GM19099 (cell line): ENCODE measurements at regions not wholly inside any gene's neighbourhood (a gene's known extent, or its start where the extent isn't known, plus 50 kb on each side); places are given as distances from the start of the nearest gene placed in this dataset.

Source experiments
- POLR2A ChIP-seq: IDR thresholded peaks from 3 replicates; pipeline ENCODE4 v1.6.1; 2011; ENCODE audit warnings: low read depth; ENCODE audit not compliant: insufficient read length; ENCODE audit errors: extremely low read depth

DNA sequence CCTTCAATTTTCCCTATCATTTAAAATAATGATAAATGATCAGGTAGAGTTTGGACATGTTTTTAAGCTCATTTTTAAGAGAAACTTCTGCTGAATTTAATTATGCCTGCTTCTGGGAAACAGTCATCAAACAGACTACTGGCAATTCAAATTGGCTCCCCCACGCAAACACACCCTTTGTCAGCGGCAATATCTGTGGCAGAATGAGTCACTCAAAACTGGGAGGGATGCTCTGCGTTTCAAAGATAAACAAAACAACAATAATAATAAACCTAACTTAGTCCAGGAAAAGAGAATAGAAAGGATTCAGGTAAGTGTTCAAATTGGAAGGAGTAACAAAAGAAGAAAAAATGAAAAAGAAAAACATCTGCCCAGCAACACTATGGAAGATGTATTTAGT lies 108.1 kb upstream of the ERCC4 start:
- no peak for TF ChIP-seq POLR2A

- TF ChIP-seq POLR2A, result no peak
Measured at GRCh38 chr16:13816701-13817100, 103.3 kb upstream of the ERCC4 start.

DNA sequence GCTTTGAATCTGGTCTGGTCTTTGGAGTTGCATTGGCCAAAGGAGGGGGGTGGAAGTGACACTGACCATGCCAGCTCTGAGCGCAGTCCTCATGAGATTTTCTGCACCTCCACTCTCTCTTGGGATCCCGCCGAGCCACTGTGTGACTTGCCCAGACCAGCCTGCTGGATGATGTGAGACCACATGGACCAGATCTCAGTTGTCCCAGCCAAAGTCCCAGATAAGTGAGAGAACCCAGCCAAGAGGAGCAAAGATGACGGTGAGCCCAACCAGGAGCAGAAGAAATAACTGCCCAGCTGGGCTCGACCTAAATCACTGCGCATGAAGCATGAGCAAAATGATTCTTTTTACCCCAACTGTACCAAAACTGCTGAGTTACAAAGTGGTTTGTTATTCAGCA lies 96.5 kb upstream of the ERCC4 start:
- no peak for TF ChIP-seq POLR2A

- TF ChIP-seq POLR2A, result no peak
Measured at GRCh38 chr16:13829697-13830299, 90.2 kb upstream of the ERCC4 start.

- TF ChIP-seq POLR2A, result no peak
Measured at GRCh38 chr16:13833515-13833914, 86.4 kb upstream of the ERCC4 start.

- TF ChIP-seq POLR2A, result no peak
Measured at GRCh38 chr16:13835387-13835786, 84.6 kb upstream of the ERCC4 start.

DNA sequence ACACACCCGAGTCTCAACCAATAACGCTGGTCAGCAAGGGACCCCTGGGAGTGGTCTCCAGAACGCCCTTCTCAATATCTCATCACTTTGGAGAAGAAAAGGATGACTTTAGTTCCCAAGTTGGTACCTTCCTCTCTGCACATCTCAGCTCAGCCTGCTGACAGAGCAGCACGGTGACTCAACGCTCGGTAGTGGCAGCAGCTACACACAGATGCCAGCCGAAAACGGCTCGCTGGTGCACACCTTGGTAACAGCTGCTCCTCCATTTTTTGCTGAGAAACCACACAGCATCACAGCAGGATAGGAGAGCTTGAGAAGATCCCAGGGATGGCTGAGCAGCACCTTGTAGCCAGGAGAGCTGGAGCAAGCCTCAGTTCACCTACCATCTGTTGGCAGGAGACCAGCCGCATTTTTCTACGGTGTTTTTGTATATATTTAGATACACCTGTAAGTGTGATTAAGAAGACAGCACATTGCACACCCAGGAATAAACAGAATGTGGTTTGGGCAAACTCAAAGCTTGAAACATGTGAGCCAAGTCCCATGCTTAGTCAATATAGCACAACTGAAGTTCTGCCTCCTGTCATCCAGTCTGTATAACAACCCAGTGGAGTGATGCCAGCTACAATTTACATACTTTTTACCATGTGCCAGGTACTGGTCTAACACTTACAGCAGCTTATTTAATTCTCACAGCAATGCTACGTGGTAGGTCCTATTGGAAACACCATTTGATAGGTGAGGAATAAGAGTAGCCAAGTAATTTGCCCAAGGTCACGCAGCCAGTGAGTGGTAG lies 83.8 kb upstream of the ERCC4 start:
- TF ChIP-seq POLR2A, result no peak

DNA sequence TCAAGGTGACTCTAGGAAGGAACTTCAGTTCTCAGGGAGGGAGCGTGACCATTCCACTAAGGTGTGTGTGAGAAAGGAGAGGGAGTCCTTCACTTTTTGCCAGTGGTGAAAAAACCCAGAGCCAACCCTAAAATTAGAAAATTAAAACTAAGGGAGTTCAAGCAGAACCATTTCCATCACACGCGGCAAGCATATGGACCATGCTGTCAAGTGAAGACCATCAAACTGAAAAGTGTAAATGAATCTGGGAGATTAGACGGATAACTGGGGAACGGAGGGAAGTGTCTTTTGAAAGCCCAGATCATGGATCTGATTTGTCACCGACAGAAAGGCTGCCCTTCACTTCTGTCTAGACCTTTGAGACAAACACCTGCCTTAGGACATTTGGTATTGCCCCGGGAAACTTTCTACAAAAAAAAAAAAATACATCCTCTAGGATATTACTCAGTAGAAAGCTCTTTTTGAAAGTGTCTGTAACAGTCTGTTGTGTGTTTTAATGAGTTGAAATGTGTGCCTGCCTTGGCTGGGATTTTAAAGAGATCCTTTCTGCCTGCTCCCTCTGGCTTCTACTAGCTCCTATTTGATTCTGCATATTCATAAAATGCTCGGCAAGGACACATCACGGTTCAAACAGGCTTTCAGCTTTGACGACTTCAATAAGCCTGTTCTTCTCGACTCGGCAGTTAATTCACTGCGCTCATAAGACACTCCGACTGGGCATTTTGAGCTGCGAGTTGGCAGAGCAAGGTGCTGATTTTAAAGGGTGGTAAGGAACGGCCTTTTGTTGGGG lies 81.4 kb upstream of the ERCC4 start:
- no peak for TF ChIP-seq POLR2A

- TF ChIP-seq POLR2A, result no peak
Measured at GRCh38 chr16:13839577-13839976, 80.4 kb upstream of the ERCC4 start.

DNA sequence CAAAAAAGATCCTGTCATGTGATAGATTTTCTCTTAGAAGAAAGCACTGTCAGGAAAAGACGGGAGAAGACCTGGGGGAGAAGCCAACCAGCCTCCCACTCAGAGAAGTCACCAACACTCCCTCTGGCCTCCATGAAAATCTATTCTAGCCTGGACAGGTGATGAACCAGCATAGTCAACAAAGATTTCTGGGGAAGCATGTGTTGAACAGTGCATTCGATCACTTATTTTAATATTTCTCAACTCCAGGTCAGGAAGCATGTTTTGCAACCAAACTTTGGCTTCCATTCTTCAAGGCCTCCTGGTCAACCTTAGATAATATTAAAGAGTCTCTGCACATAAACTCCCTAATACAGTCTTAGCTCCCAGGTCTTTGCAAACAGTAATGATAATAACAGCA lies 74.7 kb upstream of the ERCC4 start:
- TF ChIP-seq POLR2A, result no peak

DNA sequence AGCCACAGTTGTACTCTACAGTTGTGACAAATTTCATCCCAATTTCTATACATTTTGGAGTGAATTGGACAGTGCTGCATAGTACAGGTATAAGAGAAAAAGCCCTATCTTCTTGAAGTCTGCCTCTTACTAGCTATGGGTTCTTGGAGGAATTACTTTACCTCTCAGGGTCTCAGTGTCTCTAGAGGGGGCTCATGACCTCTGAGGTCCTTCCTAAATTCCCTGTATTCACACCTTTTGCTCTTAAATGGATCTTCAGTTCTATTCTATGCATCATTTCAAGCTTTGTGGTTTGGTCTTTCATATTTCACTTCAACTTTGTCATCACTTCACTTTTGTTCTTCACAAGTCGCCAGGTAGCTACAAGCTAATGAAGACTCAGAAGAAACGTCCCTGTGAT lies 71.2 kb upstream of the ERCC4 start:
- no peak for TF ChIP-seq POLR2A

GRCh38 chr16:13852827-13853226 lies 67.1 kb upstream of the ERCC4 start:
- TF ChIP-seq POLR2A, result no peak

- TF ChIP-seq POLR2A, result no peak
Measured at GRCh38 chr16:13856398-13856797, 63.6 kb upstream of the ERCC4 start.

- TF ChIP-seq POLR2A, result no peak
Measured at GRCh38 chr16:13856811-13857511, 63.0 kb upstream of the ERCC4 start.
